NCI-H446 treated with DMSO at 0.1 percent for 48 hours (cell line): ENCODE measurements at regions not wholly inside any gene's neighbourhood (a gene's known extent, or its start where the extent isn't known, plus 50 kb on each side); places are given as distances from the start of the nearest gene placed in this dataset.
"Not testable (repeated sequence)": the region's sequence is repeated elsewhere in the genome, so short reads cannot be mapped to it uniquely, and the experiment has no call there.

Experiments
- DNase-seq: peaks from one replicate; lab custom pipeline; 2025; lab: John Stamatoyannopoulos, UW

- no peak for DNase-seq
Measured at GRCh38 chr2:235105821-235106359, 154.1 kb downstream of the SH3BP4 start.

GRCh38 chr2:235106874-235107639 is 155.2 kb downstream of the SH3BP4 start:
- peak; percentile 65 for DNase-seq

GRCh38 chr2:235107640-235107951 is 155.8 kb downstream of the SH3BP4 start:
- no peak for DNase-seq

DNA sequence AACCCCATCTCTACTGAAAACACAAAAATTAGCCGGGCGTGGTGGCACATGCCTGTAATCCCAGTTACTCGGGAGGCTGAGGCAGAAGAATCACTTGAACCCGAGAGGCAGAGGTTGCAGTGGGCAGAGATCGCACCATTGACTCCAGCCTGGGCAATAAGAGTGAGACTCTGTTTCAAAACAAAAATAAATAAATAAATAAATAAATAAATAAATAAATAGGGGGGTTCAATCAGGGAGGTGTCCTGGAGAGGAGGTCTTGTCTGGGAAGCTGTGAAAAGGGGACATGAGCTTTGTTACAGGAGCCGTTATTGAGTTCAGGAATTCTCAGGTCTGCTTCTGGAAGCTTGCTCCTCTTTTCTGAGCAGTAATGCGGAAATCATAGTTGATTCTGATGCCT is 157.7 kb downstream of the SH3BP4 start:
- DNase-seq: not testable (repeated sequence)

DNA sequence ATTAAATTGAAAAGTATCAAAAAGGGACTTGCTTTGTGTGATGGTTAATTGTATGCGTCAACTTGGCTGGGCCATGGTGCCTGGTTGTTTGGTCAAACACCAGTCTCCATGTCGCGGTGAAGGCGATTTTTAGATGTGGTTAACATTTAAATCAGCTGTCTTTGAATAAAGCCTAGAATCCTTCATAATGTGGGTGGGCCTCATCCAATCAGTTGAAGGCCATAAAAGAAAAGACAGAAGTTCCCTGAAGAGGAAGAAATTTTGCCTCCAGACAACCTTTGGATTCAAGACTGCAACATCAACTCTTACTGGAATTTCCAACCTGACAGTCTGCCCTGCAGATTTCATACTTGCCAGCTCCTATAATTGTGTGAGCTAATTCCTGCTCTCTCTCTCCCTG is 160.5 kb downstream of the SH3BP4 start:
- DNase-seq: no peak

DNA sequence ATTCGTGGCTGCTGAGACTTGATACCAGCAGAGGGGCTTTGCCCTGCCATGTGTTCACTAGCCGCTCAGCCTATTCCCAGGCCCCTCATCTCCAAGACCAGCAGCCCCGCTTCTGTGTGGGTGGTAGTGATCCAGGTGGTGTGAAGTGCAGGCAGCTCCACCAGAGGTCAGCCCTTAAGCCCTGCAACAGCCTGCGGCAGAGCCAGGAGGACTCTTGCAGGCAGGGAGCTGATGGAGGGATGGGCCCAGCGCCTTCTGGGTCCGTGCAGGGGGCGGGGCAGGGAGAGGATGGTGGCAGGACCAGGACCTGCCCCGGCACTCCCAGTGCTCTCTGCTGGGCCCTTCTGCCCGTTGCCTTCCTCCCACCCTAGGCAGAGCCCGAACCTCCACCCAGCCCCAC is 162.0 kb downstream of the SH3BP4 start:
- DNase-seq: no peak

DNA sequence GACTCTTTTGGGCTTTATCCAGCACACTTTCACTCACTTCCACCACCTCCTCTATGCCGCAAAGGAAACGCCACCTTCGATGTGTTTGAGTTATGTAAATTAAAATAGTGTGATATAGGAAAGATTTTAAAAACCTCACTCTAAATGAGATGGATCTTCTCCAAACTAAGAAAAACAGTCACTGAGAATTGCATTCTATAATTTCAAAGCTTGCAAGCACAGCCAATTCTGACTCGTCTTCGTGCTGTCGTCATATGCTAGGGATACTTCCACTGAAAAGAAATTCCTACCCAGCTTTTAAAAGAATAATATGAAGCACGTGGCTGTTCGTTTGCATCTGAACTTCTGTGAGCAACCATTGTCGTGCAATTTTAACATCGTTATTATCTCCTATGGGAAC is 162.5 kb downstream of the SH3BP4 start:
- no peak for DNase-seq

DNA sequence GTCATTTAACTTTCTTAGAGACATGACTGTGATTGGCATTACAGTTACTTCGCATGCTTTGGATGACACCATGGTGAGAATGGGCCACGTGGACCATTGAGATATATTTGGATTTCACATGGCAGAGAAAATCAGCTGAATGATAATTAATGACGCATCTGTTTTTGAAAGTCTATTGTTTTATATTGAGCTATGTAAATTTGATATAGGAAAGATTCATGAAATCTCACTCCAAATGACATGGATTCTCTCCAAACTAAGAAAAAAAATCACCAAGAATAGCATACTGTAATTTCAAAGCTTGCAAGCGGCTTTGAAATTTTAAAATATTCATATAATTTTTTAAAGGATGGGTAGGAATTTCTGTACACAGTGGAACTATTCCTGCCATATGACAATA is 163.7 kb downstream of the SH3BP4 start:
- no peak for DNase-seq

GRCh38 chr2:235116885-235117492 is 165.2 kb downstream of the SH3BP4 start:
- peak; percentile 43 for DNase-seq

DNA sequence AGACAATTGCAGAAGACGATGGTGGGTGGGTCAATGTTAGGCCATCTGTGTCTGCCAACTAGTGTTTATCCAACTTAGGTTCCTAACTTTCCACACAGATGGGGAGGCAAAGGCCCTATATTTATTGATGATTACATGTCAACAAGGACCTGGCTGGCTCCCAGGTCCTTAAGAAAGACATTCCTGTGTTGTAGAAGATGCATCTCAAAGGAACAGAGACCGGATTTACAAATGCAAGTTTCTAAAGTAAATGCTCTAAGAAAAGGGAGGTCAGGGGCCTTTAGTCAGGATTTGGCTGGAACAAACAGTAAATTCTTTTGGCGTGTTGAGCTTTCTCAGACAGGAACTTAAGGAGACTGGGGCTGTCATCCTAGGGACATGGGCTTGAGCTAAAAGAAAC is 175.0 kb downstream of the SH3BP4 start:
- no peak for DNase-seq

GRCh38 chr2:235127931-235128330 is 176.1 kb downstream of the SH3BP4 start:
- no peak for DNase-seq

DNA sequence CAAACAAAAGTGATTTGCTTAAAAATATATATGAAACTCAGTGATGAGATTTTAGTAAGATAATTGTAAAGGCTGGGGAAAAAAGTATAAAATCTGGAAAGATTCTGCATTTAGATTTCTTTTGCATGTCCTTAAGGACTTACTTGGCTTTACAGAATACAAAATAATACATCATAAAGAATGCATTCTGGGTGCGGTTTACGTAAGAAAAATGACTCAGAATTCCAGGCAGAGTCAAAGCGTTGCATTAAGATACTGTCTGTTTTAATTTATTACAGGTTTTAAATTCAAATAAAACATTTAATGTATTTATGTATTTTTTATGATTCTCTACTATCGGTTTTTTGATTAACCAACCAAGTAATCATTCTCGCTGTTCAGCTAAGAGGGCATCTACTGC is 178.0 kb downstream of the SH3BP4 start:
- no peak for DNase-seq

- no peak for DNase-seq
Measured at GRCh38 chr2:235131334-235132305, 179.8 kb downstream of the SH3BP4 start.

GRCh38 chr2:235132651-235133050 is 180.8 kb downstream of the SH3BP4 start:
- no peak for DNase-seq

DNA sequence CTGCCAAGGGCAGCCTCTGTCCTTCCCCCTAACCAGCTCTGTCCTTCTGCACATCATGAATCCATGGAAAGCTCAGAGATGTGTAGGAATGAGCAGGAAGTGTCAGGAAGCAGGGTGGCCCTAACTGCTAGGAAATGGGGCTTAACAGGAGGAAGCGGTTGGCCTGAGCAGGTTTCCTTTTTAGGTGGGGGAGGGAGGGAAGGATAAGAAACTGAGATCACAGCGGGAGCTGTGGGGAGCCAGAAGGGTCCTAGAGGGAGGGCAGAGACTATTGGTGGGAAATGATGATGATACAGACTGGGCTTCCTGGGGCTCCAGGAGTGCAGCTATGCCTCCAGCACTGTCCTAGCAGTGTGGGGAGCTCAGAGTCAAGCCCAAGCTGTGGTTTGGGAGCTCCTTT is 182.0 kb downstream of the SH3BP4 start:
- DNase-seq: no peak

GRCh38 chr2:235134420-235134819 is 182.6 kb downstream of the SH3BP4 start:
- DNase-seq: no peak

GRCh38 chr2:235135195-235135965 is 183.6 kb downstream of the SH3BP4 start:
- no peak for DNase-seq

- DNase-seq: peak; percentile 27
Measured at GRCh38 chr2:235135990-235136561, 184.3 kb downstream of the SH3BP4 start.

DNA sequence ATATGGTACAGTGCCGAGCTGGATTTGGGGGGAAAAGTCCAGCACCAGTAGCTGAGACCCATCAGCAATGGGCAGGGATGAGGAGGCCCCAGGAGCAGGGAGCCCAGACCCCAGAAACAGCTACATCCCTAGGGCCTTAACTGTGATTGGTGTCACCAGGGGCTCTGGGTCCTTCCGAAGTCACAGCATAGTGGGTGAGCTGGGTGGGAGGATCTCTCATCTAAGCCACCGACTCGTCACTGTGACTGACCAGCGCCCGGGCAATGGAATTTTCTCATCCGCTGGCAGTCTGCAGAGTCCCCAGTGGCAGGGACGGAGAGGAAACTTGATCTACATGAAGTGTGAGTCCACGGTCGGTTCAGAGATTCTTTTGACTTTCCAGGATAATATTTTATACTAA is 186.5 kb downstream of the SH3BP4 start:
- no peak for DNase-seq

GRCh38 chr2:235139956-235140800 is 188.4 kb downstream of the SH3BP4 start:
- no peak for DNase-seq

DNA sequence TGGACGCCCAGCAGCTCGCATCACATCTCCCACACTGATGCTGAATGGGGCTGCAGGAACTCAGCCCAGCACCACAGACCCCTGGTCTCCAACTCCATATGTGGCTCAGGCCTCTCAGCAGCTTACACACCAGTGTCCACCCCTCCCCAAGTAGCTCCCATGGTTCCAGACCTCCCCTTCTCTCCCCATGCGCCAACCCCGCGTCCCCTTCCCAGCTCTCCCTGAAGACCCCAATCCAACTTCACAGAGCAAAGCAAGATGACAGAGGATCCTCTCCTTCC is 188.9 kb downstream of the SH3BP4 start:
- DNase-seq: no peak
